ENCODE measurements at regions not wholly inside any gene's neighbourhood (a gene's known extent, or its start where the extent isn't known, plus 50 kb on each side); places are given as distances from the start of the nearest gene placed in this dataset.

- H3K9ac ChIP-seq (ENCODE audit: low read length) = no peak overlapping the region
- no peaks in the 10 kb centered on the region for H3K9me2 ChIP-seq (replicated peaks; ENCODE audit: insufficient read depth, low read length)
- no peaks in the 10 kb centered on the region for H4K20me1 ChIP-seq (ENCODE audit: insufficient read depth, low read length)
- no peak overlapping the region for H2AFZ ChIP-seq (ENCODE audit: low read length)
- no peaks in the 10 kb centered on the region for H3K36me3 ChIP-seq (replicated peaks; ENCODE audit: insufficient read depth, low read length)
- H3K4me1 ChIP-seq (ENCODE audit: low read length) = no peaks in the 10 kb centered on the region
- H3K4me3 ChIP-seq (ENCODE audit: low read length) = no peak overlapping the region
- H3K4me2 ChIP-seq (ENCODE audit: low read depth, low read length) = no peak overlapping the region
- H3K9me3 ChIP-seq (replicated peaks; ENCODE audit: insufficient read depth, low read length) = no peaks in the 10 kb centered on the region
- no peaks in the 10 kb centered on the region for H3K27me3 ChIP-seq (replicated peaks; ENCODE audit: insufficient read depth, low read length)
- H3F3A ChIP-seq (ENCODE audit: insufficient read depth, low read length) = no peaks in the 10 kb centered on the region
- no peak overlapping the region for H3K27ac ChIP-seq (ENCODE audit: low read length)
- no peaks in the 10 kb centered on the region for H3K79me2 ChIP-seq (ENCODE audit: low read length)
- no peak for TF ChIP-seq EZH2 (optimal IDR thresholded peaks at IDR 0.05; ENCODE audit: low read depth, low read length)
- TF ChIP-seq EZH2phosphoT487 (IDR thresholded peaks at IDR 0.05; ENCODE audit: low read length) = no peak
- TF ChIP-seq CTCF (IDR thresholded peaks at IDR 0.05; ENCODE audit: low read length) = no peak
- DNase-seq = no peak
These were observed 160.9 kb upstream of the GDF10 start for GRCh38 chr10:47139121-47139520.

DNA sequence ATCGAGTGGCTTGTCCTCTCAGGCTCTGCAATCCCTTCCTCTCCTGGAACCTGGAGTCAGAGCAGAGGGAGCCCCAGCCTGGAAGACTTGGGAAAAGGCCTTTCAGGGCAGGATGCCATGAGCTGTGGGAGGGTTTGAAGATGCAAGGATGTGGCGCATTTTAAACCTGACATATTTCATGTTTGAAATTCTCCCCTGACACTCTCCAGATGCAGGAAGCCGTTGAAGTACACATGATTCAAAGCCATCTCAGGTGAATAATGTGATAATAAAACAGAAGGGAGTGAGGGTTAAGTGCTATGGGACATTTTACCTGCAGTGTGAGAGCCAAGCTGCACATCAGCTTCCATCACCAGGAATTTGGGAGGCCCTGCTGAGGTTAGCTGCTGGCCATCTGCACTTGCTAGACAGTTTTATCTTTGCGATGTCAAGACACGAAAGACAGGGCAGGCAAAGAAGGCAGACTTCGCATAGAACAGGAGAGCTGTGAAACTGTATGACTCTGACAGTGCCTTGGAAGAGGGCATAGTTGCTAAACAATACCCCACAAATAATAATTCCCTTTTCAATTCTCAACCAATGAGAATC is 159.1 kb upstream of the GDF10 start:
- DNase-seq = no peak
- Histone ChIP-seq H3K4me3 (ENCODE audit: low read length) (no peak overlapping the region), H3K27ac (ENCODE audit: low read length) (no peak overlapping the region), H3K4me2 (ENCODE audit: low read depth, low read length) (no peak overlapping the region), H3K9me3 (replicated peaks; ENCODE audit: insufficient read depth, low read length) (no peaks in the 10 kb centered on the region), H3K9ac (ENCODE audit: low read length) (no peak overlapping the region), H3F3A (ENCODE audit: insufficient read depth, low read length) (no peaks in the 10 kb centered on the region), H3K79me2 (ENCODE audit: low read length) (no peaks in the 10 kb centered on the region), H3K27me3 (replicated peaks; ENCODE audit: insufficient read depth, low read length) (no peaks in the 10 kb centered on the region), H4K20me1 (ENCODE audit: insufficient read depth, low read length) (no peaks in the 10 kb centered on the region), H3K4me1 (ENCODE audit: low read length) (no peaks in the 10 kb centered on the region), H3K9me2 (replicated peaks; ENCODE audit: insufficient read depth, low read length) (no peaks in the 10 kb centered on the region), H2AFZ (ENCODE audit: low read length) (no peak overlapping the region), H3K36me3 (replicated peaks; ENCODE audit: insufficient read depth, low read length) (no peaks in the 10 kb centered on the region)
- TF ChIP-seq EZH2phosphoT487 (IDR thresholded peaks at IDR 0.05; ENCODE audit: low read length) (no peak), CTCF (IDR thresholded peaks at IDR 0.05; ENCODE audit: low read length) (no peak), EZH2 (optimal IDR thresholded peaks at IDR 0.05; ENCODE audit: low read depth, low read length) (no peak)

GRCh38 chr10:47141349-47141748 is 158.6 kb upstream of the GDF10 start:
- Histone ChIP-seq H3K79me2 (ENCODE audit: low read length) (no peaks in the 10 kb centered on the region), H3K9me2 (replicated peaks; ENCODE audit: insufficient read depth, low read length) (no peaks in the 10 kb centered on the region), H3K4me1 (ENCODE audit: low read length) (no peaks in the 10 kb centered on the region), H3K36me3 (replicated peaks; ENCODE audit: insufficient read depth, low read length) (no peaks in the 10 kb centered on the region), H3K27me3 (replicated peaks; ENCODE audit: insufficient read depth, low read length) (no peaks in the 10 kb centered on the region), H3K9me3 (replicated peaks; ENCODE audit: insufficient read depth, low read length) (no peaks in the 10 kb centered on the region), H4K20me1 (ENCODE audit: insufficient read depth, low read length) (no peaks in the 10 kb centered on the region), H3K9ac (ENCODE audit: low read length) (no peak overlapping the region), H3K27ac (ENCODE audit: low read length) (no peak overlapping the region), H3F3A (ENCODE audit: insufficient read depth, low read length) (no peaks in the 10 kb centered on the region), H3K4me3 (ENCODE audit: low read length) (no peak overlapping the region), H2AFZ (ENCODE audit: low read length) (no peak overlapping the region), H3K4me2 (ENCODE audit: low read depth, low read length) (no peak overlapping the region)
- no peak for TF ChIP-seq EZH2phosphoT487 (IDR thresholded peaks at IDR 0.05; ENCODE audit: low read length)
- TF ChIP-seq EZH2 (optimal IDR thresholded peaks at IDR 0.05; ENCODE audit: low read depth, low read length) = no peak
- TF ChIP-seq CTCF (IDR thresholded peaks at IDR 0.05; ENCODE audit: low read length) = no peak
- DNase-seq = no peak
